Right atrium auricular region (tissue), 2 donors: ENCODE measurements at regions not wholly inside any gene's neighbourhood (a gene's known extent, or its start where the extent isn't known, plus 50 kb on each side); places are given as distances from the start of the nearest gene placed in this dataset.

Source experiments
- DNase-seq: peaks from one replicate; pipeline ENCODE4 v3.0.0-alpha.2; 2019; ENCODE audit warnings: low spot score
- H3K27ac ChIP-seq, 2 donors: fragments of 200-600 bp; sonication (generic); 1 replicate in 1 of 2; 2 replicates in 1 of 2; pipeline ENCODE4 v1.5.1; 2016 to 2019
- H3K27me3 ChIP-seq, 2 donors: fragments of 200-600 bp; sonication (generic); one replicate each; pipeline versions ENCODE4 v1.5.1 to v1.6.0; 2017 to 2019
- H3K36me3 ChIP-seq: fragments of 200-600 bp; sonication (generic); one replicate; pipeline ENCODE4 v1.5.1; 2016
- H3K4me1 ChIP-seq, 2 donors: fragments of 200-600 bp; sonication (generic); one replicate each; pipeline versions ENCODE4 v1.5.1 to v1.6.0; 2017 to 2019
- H3K4me3 ChIP-seq, 2 donors: fragments of 200-600 bp; sonication (generic); 1 replicate in 1 of 2; 2 replicates in 1 of 2; pipeline ENCODE4 v1.5.1; 2017 to 2019; ENCODE audit warnings: mild to moderate bottlenecking in 1 of 2, moderate library complexity in 1 of 2
- H3K9me3 ChIP-seq, 2 donors: fragments of 200-600 bp; sonication (generic); one replicate each; pipeline ENCODE4 v1.5.1; 2019
- TF ChIP-seq, protein P1 (sequence below), 2 donors: fragments of 200-600 bp; sonication (generic); IDR thresholded peaks; one replicate each; pipeline ENCODE4 v1.5.1; 2019; ENCODE audit warnings: antibody characterized with exemption in 2 of 2

DNA sequence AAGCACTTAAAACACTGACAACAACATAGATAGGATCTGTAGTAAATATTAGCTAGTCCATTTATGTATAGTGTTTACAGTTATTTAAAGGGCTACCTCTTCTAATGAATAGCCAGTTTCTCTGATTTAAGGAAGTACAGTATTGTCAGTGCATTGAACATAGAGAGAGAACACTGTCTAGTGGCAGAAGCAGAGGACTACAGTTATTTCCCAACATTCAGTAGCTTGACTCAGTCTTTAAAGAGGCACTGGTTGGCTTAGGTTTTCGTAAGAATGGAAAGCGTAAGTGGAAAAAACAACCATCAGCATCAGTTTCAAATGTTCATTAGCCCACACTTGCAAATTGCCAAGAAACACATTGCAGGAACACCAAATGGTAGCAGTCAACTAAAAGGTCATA, 125.0 kb upstream of the HMGA2 start:
- H3K27ac ChIP-seq: no peak overlapping the region
- TF ChIP-seq, protein P1, sequence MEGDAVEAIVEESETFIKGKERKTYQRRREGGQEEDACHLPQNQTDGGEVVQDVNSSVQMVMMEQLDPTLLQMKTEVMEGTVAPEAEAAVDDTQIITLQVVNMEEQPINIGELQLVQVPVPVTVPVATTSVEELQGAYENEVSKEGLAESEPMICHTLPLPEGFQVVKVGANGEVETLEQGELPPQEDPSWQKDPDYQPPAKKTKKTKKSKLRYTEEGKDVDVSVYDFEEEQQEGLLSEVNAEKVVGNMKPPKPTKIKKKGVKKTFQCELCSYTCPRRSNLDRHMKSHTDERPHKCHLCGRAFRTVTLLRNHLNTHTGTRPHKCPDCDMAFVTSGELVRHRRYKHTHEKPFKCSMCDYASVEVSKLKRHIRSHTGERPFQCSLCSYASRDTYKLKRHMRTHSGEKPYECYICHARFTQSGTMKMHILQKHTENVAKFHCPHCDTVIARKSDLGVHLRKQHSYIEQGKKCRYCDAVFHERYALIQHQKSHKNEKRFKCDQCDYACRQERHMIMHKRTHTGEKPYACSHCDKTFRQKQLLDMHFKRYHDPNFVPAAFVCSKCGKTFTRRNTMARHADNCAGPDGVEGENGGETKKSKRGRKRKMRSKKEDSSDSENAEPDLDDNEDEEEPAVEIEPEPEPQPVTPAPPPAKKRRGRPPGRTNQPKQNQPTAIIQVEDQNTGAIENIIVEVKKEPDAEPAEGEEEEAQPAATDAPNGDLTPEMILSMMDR (IDR thresholded peaks at IDR 0.05): no peak
- H3K36me3 ChIP-seq: no peaks in the 10 kb centered on the region
- H3K9me3 ChIP-seq: no peaks in the 10 kb centered on the region
- H3K27me3 ChIP-seq: no peaks in the 10 kb centered on the region
- H3K4me3 ChIP-seq: no peak overlapping the region
- no peak for DNase-seq
- H3K4me1 ChIP-seq: peaks cover 0 to 4% of the 10 kb centered on the region in 2 donors

DNA sequence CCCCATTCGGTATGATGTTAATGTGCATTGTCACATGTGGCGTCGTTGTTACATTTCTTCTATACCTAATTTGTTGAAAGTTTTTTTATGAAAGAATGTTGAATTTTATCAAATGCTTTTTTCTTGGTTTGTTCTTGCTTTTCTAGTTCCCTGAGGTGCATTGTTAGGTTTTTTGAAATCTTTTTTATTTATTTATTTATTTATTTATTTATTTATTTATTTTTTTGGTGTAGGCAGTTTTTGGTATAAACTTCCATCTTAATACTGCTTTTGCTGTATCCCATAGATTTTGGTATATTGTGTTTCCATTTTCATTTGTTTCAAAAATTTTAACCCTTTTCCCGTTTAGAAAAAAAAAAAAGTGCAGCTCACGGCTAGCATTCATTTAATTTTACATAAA, 121.1 kb upstream of the HMGA2 start:
- TF ChIP-seq, protein P1 (IDR thresholded peaks at IDR 0.05): no peak
- H3K9me3 ChIP-seq: peaks cover 4 to 24% of the 10 kb centered on the region in 2 donors
- no peaks in the 10 kb centered on the region for H3K4me1 ChIP-seq
- DNase-seq: no peak
- no peaks in the 10 kb centered on the region for H3K27me3 ChIP-seq
- no peaks in the 10 kb centered on the region for H3K36me3 ChIP-seq
- no peak overlapping the region for H3K27ac ChIP-seq
- H3K4me3 ChIP-seq: no peak overlapping the region

DNA sequence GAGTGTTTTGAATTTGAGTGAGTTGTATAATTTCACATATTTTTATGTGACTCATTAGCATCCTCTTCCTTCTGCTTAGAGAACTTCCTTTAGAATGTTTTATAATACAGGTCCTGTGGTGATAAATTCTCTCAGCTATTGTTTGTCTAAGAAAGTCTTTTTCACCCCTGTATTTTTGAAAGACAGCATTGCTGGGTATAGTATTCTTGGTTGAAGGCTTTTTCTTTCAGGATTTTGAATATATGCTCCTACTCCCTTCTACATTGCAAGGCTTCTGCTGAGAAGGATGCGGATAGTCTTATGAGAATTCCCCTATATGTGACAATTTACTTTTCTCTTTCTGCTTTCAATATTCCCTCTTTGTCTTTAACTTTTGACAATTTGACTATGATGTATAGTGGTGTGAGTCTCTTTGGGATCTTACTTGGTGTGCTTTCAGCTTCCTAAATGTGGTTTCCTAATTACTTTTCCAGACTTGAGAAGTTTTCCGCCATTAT, 118.9 kb upstream of the HMGA2 start:
- Histone ChIP-seq H3K4me1 (no peaks in the 10 kb centered on the region), H3K27me3 (no peaks in the 10 kb centered on the region), H3K4me3 (no peak overlapping the region), H3K9me3 (peaks cover 4 to 24% of the 10 kb centered on the region in 2 donors), H3K36me3 (no peaks in the 10 kb centered on the region), H3K27ac (no peak overlapping the region)
- TF ChIP-seq, protein P1 (IDR thresholded peaks at IDR 0.05): no peak
- no peak for DNase-seq

DNA sequence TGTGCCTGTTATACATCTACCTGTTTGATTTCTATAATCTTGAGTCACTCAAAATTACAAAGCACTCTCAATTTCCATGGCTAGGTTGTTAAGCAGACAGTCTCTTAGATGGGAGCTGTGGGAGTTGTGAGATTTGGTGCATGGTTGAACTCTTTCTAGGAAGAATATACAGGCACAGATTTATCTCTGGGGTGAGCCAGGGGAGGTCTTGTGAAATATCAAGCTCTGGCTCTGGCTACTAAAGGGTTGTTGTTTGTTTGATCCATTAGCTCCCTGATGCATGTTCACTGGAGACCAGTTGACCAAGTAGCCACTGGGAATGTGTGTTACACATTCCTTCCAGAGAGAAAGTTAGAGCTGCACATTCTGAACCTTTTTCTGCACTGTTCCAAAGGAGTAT, 117.2 kb upstream of the HMGA2 start:
- TF ChIP-seq, protein P1 (IDR thresholded peaks at IDR 0.05): no peak
- H3K4me1 ChIP-seq: no peaks in the 10 kb centered on the region
- H3K9me3 ChIP-seq: peaks cover 4 to 24% of the 10 kb centered on the region in 2 donors
- no peaks in the 10 kb centered on the region for H3K36me3 ChIP-seq
- H3K4me3 ChIP-seq: no peak overlapping the region
- H3K27me3 ChIP-seq: no peaks in the 10 kb centered on the region
- no peak overlapping the region for H3K27ac ChIP-seq
- DNase-seq: no peak

DNA sequence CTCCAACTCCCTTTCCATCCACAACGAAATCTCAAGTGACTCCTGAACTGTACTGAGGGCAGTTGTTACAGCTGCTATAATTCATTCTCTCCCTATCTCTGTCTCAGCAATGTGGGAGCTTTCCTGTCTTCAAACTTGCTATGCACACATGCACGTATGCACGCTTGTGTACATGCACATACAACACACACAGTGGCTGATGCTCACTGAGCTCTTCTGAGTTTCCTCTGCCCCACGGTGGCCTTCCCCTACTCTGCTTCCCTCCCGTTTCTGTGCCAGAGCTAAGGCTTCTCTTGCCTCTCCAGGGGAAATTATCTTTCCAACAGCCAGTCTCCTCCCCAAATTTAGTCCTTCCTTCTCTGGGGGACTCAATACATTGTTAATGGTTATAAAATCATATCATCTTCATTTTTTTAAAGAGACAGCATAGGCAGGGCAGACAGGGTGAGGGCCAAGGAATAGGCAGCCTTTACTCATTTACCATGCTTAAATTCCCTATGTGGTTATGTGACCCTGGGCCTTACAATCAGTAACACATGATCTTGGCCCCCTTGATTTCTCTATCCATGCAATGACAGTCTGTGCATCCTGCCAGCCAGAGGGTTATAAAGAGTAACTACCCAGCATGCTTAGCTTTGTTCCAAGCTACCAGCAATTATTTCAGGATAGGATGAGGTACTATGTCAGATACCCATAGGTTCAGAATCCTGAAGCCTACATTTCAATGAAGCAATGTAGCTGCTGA, 111.9 kb upstream of the HMGA2 start:
- TF ChIP-seq, protein P1 (IDR thresholded peaks at IDR 0.05): no peak
- H3K4me1 ChIP-seq: no peaks in the 10 kb centered on the region
- no peaks in the 10 kb centered on the region for H3K36me3 ChIP-seq
- DNase-seq: no peak
- no peaks in the 10 kb centered on the region for H3K27me3 ChIP-seq
- H3K9me3 ChIP-seq: no peaks in the 10 kb centered on the region
- no peak overlapping the region for H3K4me3 ChIP-seq
- no peak overlapping the region for H3K27ac ChIP-seq

DNA sequence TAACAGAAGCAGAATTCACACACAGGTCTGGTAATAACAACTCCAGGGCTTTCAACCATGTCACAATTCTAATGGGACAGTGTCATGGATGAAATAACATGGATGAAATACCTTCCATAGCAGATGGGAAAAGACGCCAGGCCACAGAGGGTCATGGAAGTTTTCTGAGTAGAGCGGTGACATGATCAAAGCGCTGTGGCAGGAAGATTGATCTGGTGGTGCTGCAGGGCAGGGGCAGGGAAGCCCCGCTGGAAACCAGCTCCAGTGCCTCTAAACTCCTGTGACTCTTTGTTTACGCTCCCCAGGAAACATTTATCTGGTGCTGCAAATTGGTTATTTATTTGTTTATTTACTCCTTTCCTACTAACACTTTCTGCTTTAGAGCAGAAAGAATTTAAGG, 108.3 kb upstream of the HMGA2 start:
- TF ChIP-seq, protein P1 (IDR thresholded peaks at IDR 0.05): no peak
- Histone ChIP-seq H3K36me3 (no peaks in the 10 kb centered on the region), H3K4me3 (no peak overlapping the region), H3K9me3 (no peaks in the 10 kb centered on the region), H3K27ac (no peak overlapping the region), H3K4me1 (no peaks in the 10 kb centered on the region), H3K27me3 (no peaks in the 10 kb centered on the region)
- no peak for DNase-seq
